GM23248 (cell line): ENCODE measurements at regions not wholly inside any gene's neighbourhood (a gene's known extent, or its start where the extent isn't known, plus 50 kb on each side); places are given as distances from the start of the nearest gene placed in this dataset.

Source experiments
- EZH2 ChIP-seq: fragments of 200-600 bp; sonication (generic); IDR thresholded peaks from 2 replicates; pipeline ENCODE4 v1.6.1; 2018; ENCODE audit warnings: antibody characterized with exemption, mild to moderate bottlenecking; ENCODE audit not compliant: insufficient read depth, poor library complexity, severe bottlenecking
- EZH2phosphoT487 ChIP-seq: fragments of 200-600 bp; sonication (generic); IDR thresholded peaks from 2 replicates; pipeline ENCODE4 v1.6.1; 2018; ENCODE audit warnings: antibody characterized with exemption, moderate library complexity, mild to moderate bottlenecking, low read depth; ENCODE audit not compliant: insufficient read depth

- TF ChIP-seq EZH2phosphoT487: no peak
- TF ChIP-seq EZH2: no peak
These were observed 207.8 kb upstream of the DCAF8L1 start for GRCh38 chrX:28189011-28189410.
